ENCODE measurements at regions not wholly inside any gene's neighbourhood (a gene's known extent, or its start where the extent isn't known, plus 50 kb on each side); places are given as distances from the start of the nearest gene placed in this dataset.
A peak's percentile ranks its signal among the peaks of the same experiment; 100 is the strongest.

DNA sequence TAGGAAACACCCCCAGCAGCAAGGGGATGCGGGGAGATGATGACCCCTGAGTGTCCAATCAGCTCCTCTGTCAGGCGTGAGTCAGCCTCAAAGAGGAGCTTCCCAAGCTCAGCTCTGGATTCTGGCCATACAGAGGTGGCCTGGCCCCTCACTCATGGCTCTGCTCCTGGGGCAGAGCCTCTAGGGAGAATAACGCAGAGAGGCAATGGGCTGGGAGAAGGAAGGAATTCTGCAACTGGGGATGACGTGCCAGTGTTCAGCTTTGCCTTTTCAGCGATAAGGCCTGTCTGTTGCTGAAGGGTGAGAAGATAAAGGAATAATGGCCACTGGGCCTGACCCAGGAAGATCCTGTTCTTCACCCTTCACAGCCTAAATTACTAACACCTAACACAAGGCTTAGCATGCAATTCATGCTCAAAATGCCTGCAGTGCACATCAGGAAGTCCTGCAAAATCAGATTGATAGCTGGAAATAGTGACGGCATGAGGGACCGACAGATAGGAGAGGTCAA is 92.2 kb downstream of the TBX19 start:
- H3K27me3 ChIP-seq, result no peaks in the 10 kb centered on the region
- H3K27ac ChIP-seq, result no peak overlapping the region
- no peaks in the 10 kb centered on the region for H3K9me3 ChIP-seq
- no peak for TF ChIP-seq EP300 (IDR thresholded peaks at IDR 0.05)
- TF ChIP-seq, protein P1, sequence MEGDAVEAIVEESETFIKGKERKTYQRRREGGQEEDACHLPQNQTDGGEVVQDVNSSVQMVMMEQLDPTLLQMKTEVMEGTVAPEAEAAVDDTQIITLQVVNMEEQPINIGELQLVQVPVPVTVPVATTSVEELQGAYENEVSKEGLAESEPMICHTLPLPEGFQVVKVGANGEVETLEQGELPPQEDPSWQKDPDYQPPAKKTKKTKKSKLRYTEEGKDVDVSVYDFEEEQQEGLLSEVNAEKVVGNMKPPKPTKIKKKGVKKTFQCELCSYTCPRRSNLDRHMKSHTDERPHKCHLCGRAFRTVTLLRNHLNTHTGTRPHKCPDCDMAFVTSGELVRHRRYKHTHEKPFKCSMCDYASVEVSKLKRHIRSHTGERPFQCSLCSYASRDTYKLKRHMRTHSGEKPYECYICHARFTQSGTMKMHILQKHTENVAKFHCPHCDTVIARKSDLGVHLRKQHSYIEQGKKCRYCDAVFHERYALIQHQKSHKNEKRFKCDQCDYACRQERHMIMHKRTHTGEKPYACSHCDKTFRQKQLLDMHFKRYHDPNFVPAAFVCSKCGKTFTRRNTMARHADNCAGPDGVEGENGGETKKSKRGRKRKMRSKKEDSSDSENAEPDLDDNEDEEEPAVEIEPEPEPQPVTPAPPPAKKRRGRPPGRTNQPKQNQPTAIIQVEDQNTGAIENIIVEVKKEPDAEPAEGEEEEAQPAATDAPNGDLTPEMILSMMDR (IDR thresholded peaks at IDR 0.05), result no peak
- no peak for TF ChIP-seq POLR2A (IDR thresholded peaks at IDR 0.05)
- no peak for TF ChIP-seq POLR2AphosphoS5 (IDR thresholded peaks at IDR 0.05)
- ATAC-seq (ENCODE audit: low FRiP score in 2 of 2), result no peak
- WGBS, 2 donors, result 60 to 69% methylated on average over 4 to 7 of the region's 7 CpGs
- H3K36me3 ChIP-seq, result no peaks in the 10 kb centered on the region
- no peak overlapping the region for H3K4me3 ChIP-seq
- no peaks in the 10 kb centered on the region for H3K4me1 ChIP-seq
- DNase-seq, result no peak

DNA sequence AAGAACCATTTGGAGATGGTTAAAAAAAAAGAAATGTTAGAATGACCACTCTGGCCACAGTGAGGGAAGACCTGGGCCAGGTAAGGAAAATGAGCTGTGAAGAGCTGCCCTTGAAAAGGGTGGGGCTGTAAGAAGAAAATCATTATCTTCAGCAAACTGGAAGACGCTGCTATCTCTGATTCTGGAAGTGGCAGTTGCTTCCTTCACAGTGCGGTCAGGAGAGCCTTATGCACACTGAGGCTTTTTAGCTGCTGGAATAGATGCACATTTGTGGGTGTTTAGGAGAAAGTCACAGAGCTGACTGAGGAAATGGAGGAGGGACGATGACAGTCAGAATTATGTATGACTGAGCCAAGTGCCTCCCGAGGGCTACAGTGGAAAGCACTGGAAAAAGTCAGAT is 91.6 kb downstream of the TBX19 start:
- TF ChIP-seq EP300 (IDR thresholded peaks at IDR 0.05), result no peak
- TF ChIP-seq, protein P1 (IDR thresholded peaks at IDR 0.05), result no peak
- no peak for TF ChIP-seq POLR2A (IDR thresholded peaks at IDR 0.05)
- no peak for TF ChIP-seq POLR2AphosphoS5 (IDR thresholded peaks at IDR 0.05)
- Histone ChIP-seq H3K36me3 (no peaks in the 10 kb centered on the region), H3K4me1 (no peaks in the 10 kb centered on the region), H3K9me3 (no peaks in the 10 kb centered on the region), H3K4me3 (no peak overlapping the region), H3K27me3 (no peaks in the 10 kb centered on the region), H3K27ac (no peak overlapping the region)
- 79 to 87% methylated on average over 4 of the region's 4 CpGs for WGBS, 2 donors
- no peak for DNase-seq
- no peak for ATAC-seq (ENCODE audit: low FRiP score in 2 of 2)

DNA sequence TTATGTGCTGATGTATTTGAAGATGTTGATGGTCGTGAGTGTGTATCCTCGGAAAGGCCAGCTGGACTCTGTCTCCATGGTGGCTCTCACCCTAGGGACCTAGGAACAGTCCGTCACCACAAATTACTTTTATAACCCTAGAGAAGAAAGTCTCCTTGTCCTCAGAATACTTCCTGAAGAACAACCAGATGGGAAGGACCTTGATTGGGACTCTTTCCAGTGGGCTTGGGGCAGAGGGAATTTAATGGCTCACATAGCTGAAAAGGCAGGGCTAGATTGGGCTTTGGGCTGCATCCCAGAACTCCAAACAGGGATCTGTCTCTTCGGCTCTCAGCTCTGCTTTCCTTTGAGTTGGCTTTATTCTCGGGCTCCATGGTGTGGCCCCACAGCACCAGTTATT is 90.8 kb downstream of the TBX19 start:
- DNase-seq (no peak), ATAC-seq (ENCODE audit: low FRiP score in 2 of 2) (no peak)
- Histone ChIP-seq H3K36me3 (no peaks in the 10 kb centered on the region), H3K27ac (no peak overlapping the region), H3K9me3 (no peaks in the 10 kb centered on the region), H3K4me1 (no peaks in the 10 kb centered on the region), H3K27me3 (no peaks in the 10 kb centered on the region), H3K4me3 (no peak overlapping the region)
- 79 to 88% methylated on average over 5 of the region's 5 CpGs for WGBS, 2 donors
- TF ChIP-seq, protein P1 (IDR thresholded peaks at IDR 0.05), result no peak
- TF ChIP-seq POLR2A (IDR thresholded peaks at IDR 0.05) (no peak), EP300 (IDR thresholded peaks at IDR 0.05) (no peak), POLR2AphosphoS5 (IDR thresholded peaks at IDR 0.05) (no peak)

DNA sequence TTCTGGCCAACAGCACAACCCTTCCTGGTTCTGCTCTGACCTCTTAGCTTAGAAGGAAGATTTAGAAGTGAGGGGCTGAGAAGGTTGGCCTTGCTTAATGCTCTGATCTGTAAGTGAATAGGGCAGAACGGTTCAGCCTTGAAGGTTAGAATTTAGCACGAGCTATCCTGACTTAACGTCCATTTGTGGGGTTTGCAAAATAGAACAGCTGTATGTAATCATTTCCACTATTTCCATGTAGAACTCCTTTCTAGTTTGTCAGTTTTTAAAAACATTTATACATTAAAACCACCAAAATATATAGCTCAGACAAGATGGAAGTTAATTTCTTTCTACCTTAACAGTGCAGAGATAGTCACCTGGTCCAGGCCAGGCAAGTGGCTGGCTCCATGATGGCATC is 89.9 kb downstream of the TBX19 start:
- no peak overlapping the region for H3K4me3 ChIP-seq
- H3K27ac ChIP-seq, result no peak overlapping the region
- ATAC-seq (ENCODE audit: low FRiP score in 2 of 2), result no peak
- no peak for DNase-seq
- no peaks in the 10 kb centered on the region for H3K36me3 ChIP-seq
- TF ChIP-seq POLR2A (IDR thresholded peaks at IDR 0.05) (no peak), POLR2AphosphoS5 (IDR thresholded peaks at IDR 0.05) (no peak), EP300 (IDR thresholded peaks at IDR 0.05) (no peak)
- TF ChIP-seq, protein P1 (IDR thresholded peaks at IDR 0.05), result no peak
- no peaks in the 10 kb centered on the region for H3K27me3 ChIP-seq
- WGBS, 2 donors, result 80 to 91% methylated on average over 3 of the region's 3 CpGs
- H3K9me3 ChIP-seq, result no peaks in the 10 kb centered on the region
- no peaks in the 10 kb centered on the region for H3K4me1 ChIP-seq

DNA sequence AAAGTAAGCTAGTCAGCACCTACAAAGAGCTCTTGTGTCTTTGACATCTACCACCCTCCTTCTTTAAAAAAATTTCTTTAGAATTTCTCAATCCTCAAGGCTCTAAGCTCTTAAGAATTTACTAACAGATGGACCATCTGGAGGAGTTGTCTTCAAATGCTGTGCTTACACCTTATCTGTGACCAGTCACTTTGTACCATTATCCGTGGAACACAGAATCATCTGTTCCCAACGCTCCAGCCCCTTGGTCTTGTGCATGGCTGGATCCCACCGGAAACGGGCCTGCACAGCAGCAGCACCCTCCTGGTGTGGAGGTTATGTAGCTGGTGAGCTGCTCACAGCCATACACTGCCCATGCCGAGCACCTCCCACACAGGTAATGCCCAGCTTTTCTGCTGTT is 89.0 kb downstream of the TBX19 start:
- H3K9me3 ChIP-seq, result no peaks in the 10 kb centered on the region
- H3K27ac ChIP-seq, result no peak overlapping the region
- TF ChIP-seq, protein P1 (IDR thresholded peaks at IDR 0.05), result no peak
- TF ChIP-seq EP300 (IDR thresholded peaks at IDR 0.05) (no peak), POLR2A (IDR thresholded peaks at IDR 0.05) (no peak), POLR2AphosphoS5 (IDR thresholded peaks at IDR 0.05) (no peak)
- no peaks in the 10 kb centered on the region for H3K4me1 ChIP-seq
- H3K27me3 ChIP-seq, result no peaks in the 10 kb centered on the region
- no peak overlapping the region for H3K4me3 ChIP-seq
- ATAC-seq (ENCODE audit: low FRiP score in 2 of 2) (peak in 1 of 2 donors; percentile 5), DNase-seq (peak in 1 of 2 donors; percentile 46)
- H3K36me3 ChIP-seq, result no peaks in the 10 kb centered on the region
- 90% methylated on average over 5 of the region's 5 CpGs for WGBS, 2 donors

All from upper lobe of left lung (tissue), 6 donors.